MCF 10A (cell line): ENCODE measurements at regions not wholly inside any gene's neighbourhood (a gene's known extent, or its start where the extent isn't known, plus 50 kb on each side); places are given as distances from the start of the nearest gene placed in this dataset.

Experiments used
- BruUV-seq: library from RNA; stranded (reverse); fragments of 400-500 nt; replicated peaks from 2 replicates; lab custom pipeline; 2021; lab: Mats Ljungman, UMichigan
- CTCF ChIA-PET: fragments of 300-600 bp; sonication (Branson Sonifier 250); formaldehyde crosslinking; extraction: SDS; loops from one replicate; lab custom pipeline; 2021; ENCODE audit warnings: antibody characterized with exemption, inconsistent platforms; lab: Yijun Ruan, JAX
- POLR2A ChIA-PET: fragments of 300-600, 350-650 bp; sonication (Branson Sonifier 250); formaldehyde crosslinking; extraction: SDS; loops from one replicate; lab custom pipeline; 2020; ENCODE audit warnings: antibody characterized with exemption, inconsistent platforms; lab: Yijun Ruan, JAX
- DNase-seq: peaks from one replicate; pipeline ENCODE4 v3.0.0-alpha.2; 2018; ENCODE audit not compliant: unreplicated experiment
- H3K27ac Mint-ChIP-seq: one replicate; pipeline ENCODE4 v1.8.0; 2022; ENCODE audit warnings: mild to moderate bottlenecking, low read depth, mixed read lengths; ENCODE audit not compliant: unreplicated experiment
- H3K27me3 Mint-ChIP-seq: one replicate; pipeline ENCODE4 v1.8.0; 2022; ENCODE audit warnings: mixed read lengths; ENCODE audit not compliant: insufficient read depth, unreplicated experiment
- H3K36me3 Mint-ChIP-seq: one replicate; pipeline ENCODE4 v1.8.0; 2022; ENCODE audit warnings: mild to moderate bottlenecking, moderate library complexity, mixed read lengths; ENCODE audit not compliant: insufficient read depth, unreplicated experiment
- H3K4me1 Mint-ChIP-seq: one replicate; pipeline ENCODE4 v1.8.0; 2022; ENCODE audit warnings: mixed read lengths; ENCODE audit not compliant: insufficient read depth, unreplicated experiment
- H3K4me3 Mint-ChIP-seq: one replicate; pipeline ENCODE4 v1.8.0; 2022; ENCODE audit warnings: mild to moderate bottlenecking, moderate library complexity, mixed read lengths; ENCODE audit not compliant: unreplicated experiment
- H3K9me3 Mint-ChIP-seq: one replicate; pipeline ENCODE4 v1.8.0; 2022; ENCODE audit warnings: mixed read lengths; ENCODE audit not compliant: unreplicated experiment
- intact Hi-C: fragments of 100-400 bp; cut with micrococcal nuclease; formaldehyde crosslinking; loops from 2 replicates; pipeline ENCODE4 v1.14.1; 2022
- TF ChIP-seq, protein P1 (sequence below): fragments of 200-600 bp; IDR thresholded peaks from one replicate; pipeline ENCODE4 v1.8.0; 2022; ENCODE audit warnings: antibody characterized with exemption, mild to moderate bottlenecking; ENCODE audit not compliant: unreplicated experiment

- POLR2A ChIA-PET: no interaction called here
- TF ChIP-seq, protein P1, sequence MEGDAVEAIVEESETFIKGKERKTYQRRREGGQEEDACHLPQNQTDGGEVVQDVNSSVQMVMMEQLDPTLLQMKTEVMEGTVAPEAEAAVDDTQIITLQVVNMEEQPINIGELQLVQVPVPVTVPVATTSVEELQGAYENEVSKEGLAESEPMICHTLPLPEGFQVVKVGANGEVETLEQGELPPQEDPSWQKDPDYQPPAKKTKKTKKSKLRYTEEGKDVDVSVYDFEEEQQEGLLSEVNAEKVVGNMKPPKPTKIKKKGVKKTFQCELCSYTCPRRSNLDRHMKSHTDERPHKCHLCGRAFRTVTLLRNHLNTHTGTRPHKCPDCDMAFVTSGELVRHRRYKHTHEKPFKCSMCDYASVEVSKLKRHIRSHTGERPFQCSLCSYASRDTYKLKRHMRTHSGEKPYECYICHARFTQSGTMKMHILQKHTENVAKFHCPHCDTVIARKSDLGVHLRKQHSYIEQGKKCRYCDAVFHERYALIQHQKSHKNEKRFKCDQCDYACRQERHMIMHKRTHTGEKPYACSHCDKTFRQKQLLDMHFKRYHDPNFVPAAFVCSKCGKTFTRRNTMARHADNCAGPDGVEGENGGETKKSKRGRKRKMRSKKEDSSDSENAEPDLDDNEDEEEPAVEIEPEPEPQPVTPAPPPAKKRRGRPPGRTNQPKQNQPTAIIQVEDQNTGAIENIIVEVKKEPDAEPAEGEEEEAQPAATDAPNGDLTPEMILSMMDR: no peak
- Mint-ChIP-seq H3K27me3 (no peaks in the 10 kb centered on the region), H3K27ac (no peak overlapping the region), H3K4me1 (no peaks in the 10 kb centered on the region), H3K9me3 (no peaks in the 10 kb centered on the region), H3K4me3 (no peak overlapping the region), H3K36me3 (no peaks in the 10 kb centered on the region)
- CTCF ChIA-PET: no interaction called here
- BruUV-seq: no TSS peak
- no peak for DNase-seq
- intact Hi-C loops: no loop called here
Observed at GRCh38 chr21:29429218-29429617, 130.5 kb downstream of the BACH1 start.

- ChIA-PET POLR2A (no interaction called here), CTCF (interaction anchor here (0.8 kb wide), 1 partner anchor 47 kb away, joined by 3 read pairs; no protein-coding TSS in a partner anchor)
- no peaks in the 10 kb centered on the region for H3K4me1 Mint-ChIP-seq
- intact Hi-C loops: no loop called here
- no peaks in the 10 kb centered on the region for H3K36me3 Mint-ChIP-seq
- H3K27ac Mint-ChIP-seq: no peak overlapping the region
- no peak for DNase-seq
- no peaks in the 10 kb centered on the region for H3K9me3 Mint-ChIP-seq
- no peak overlapping the region for H3K4me3 Mint-ChIP-seq
- BruUV-seq: no TSS peak
- no peaks in the 10 kb centered on the region for H3K27me3 Mint-ChIP-seq
- TF ChIP-seq, protein P1: no peak
Observed at GRCh38 chr21:29430030-29430429, 131.3 kb downstream of the BACH1 start.

- ChIA-PET POLR2A (no interaction called here), CTCF (interaction anchor here (0.8 kb wide), 1 partner anchor 46 kb away, joined by 3 read pairs; no protein-coding TSS in a partner anchor)
- no peaks in the 10 kb centered on the region for H3K4me1 Mint-ChIP-seq
- H3K27ac Mint-ChIP-seq: no peak overlapping the region
- TF ChIP-seq, protein P1: no peak
- H3K4me3 Mint-ChIP-seq: no peak overlapping the region
- intact Hi-C loops: no loop called here
- H3K27me3 Mint-ChIP-seq: no peaks in the 10 kb centered on the region
- no peak for DNase-seq
- no peaks in the 10 kb centered on the region for H3K36me3 Mint-ChIP-seq
- H3K9me3 Mint-ChIP-seq: no peaks in the 10 kb centered on the region
- no TSS peak for BruUV-seq
Observed at GRCh38 chr21:29430576-29430975, 131.9 kb downstream of the BACH1 start.

- Mint-ChIP-seq H3K27ac (no peak overlapping the region), H3K9me3 (no peaks in the 10 kb centered on the region), H3K4me1 (no peaks in the 10 kb centered on the region), H3K4me3 (no peak overlapping the region), H3K36me3 (no peaks in the 10 kb centered on the region), H3K27me3 (no peaks in the 10 kb centered on the region)
- intact Hi-C loops: no loop called here
- TF ChIP-seq, protein P1: no peak
- ChIA-PET CTCF (no interaction called here), POLR2A (no interaction called here)
- DNase-seq: no peak
- no TSS peak for BruUV-seq
Observed at GRCh38 chr21:29431178-29431577, 132.5 kb downstream of the BACH1 start.
